ENCODE measurements at regions not wholly inside any gene's neighbourhood (a gene's known extent, or its start where the extent isn't known, plus 50 kb on each side); places are given as distances from the start of the nearest gene placed in this dataset.

DNA sequence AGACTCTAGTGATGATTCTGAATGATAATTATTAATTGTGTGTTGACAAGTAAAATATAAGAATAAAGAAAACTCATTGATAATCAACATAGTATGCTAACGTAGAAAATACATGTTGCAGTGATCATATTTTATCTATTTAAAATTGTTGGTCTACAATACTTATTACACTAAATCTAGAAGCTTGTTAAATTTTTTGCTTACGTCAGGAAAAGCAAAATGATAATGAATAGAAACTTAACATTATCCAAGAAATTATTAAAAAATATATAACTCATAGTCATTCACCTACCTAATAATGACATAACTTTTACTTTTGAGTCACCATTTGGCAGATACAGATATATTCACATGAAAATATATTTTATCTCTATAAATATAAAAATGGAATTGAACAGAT lies 984.1 kb downstream of the PLOD2 start:
- ATAC-seq (ENCODE audit: insufficient number of reproducible peaks, low FRiP score, low read depth) = no peak
- TF ChIP-seq CTCF (IDR thresholded peaks at IDR 0.05) = no peak

GRCh38 chr3:145177828-145178227 lies 983.2 kb downstream of the PLOD2 start:
- TF ChIP-seq CTCF (IDR thresholded peaks at IDR 0.05) = no peak
- Histone ChIP-seq H3K36me3 (no peaks in the 10 kb centered on the region), H3K27ac (no peak overlapping the region), H3K4me3 (no peak overlapping the region), H3K9me3 (no peaks in the 10 kb centered on the region), H3K4me1 (ENCODE audit: control insufficient read depth in 1 of 2, low read depth in 2 of 2) (peaks cover 0 to 6% of the 10 kb centered on the region in 2 donors), H3K27me3 (replicated peaks; ENCODE audit: insufficient read depth) (no peaks in the 10 kb centered on the region)
- DNase-seq (ENCODE audit: low spot score) = no peak
- ATAC-seq (ENCODE audit: insufficient number of reproducible peaks, low FRiP score, low read depth) = no peak

More for the DNA sequence above, 984.1 kb downstream of the PLOD2 start:
- H3K4me1 ChIP-seq (ENCODE audit: control insufficient read depth in 1 of 2, low read depth in 2 of 2) = peaks cover 0 to 6% of the 10 kb centered on the region in 2 donors
- no peaks in the 10 kb centered on the region for H3K36me3 ChIP-seq
- no peak for DNase-seq (ENCODE audit: low spot score)
- H3K27ac ChIP-seq = no peak overlapping the region
- H3K27me3 ChIP-seq (replicated peaks; ENCODE audit: insufficient read depth) = no peaks in the 10 kb centered on the region
- H3K4me3 ChIP-seq = no peak overlapping the region
- no peaks in the 10 kb centered on the region for H3K9me3 ChIP-seq

- Histone ChIP-seq H3K9me3 (no peaks in the 10 kb centered on the region), H3K36me3 (no peaks in the 10 kb centered on the region), H3K27ac (no peak overlapping the region), H3K27me3 (replicated peaks; ENCODE audit: insufficient read depth) (no peaks in the 10 kb centered on the region), H3K4me1 (ENCODE audit: control insufficient read depth in 1 of 2, low read depth in 2 of 2) (peaks cover 0 to 6% of the 10 kb centered on the region in 2 donors), H3K4me3 (peak overlapping the region; percentile 44)
- TF ChIP-seq CTCF (IDR thresholded peaks at IDR 0.05) = no peak
- DNase-seq (ENCODE audit: low spot score) (no peak), ATAC-seq (ENCODE audit: insufficient number of reproducible peaks, low FRiP score, low read depth) (no peak)
These were observed 978.6 kb downstream of the PLOD2 start for GRCh38 chr3:145182196-145182911.

GRCh38 chr3:145183261-145183660 lies 977.7 kb downstream of the PLOD2 start:
- H3K4me3 ChIP-seq = no peak overlapping the region
- DNase-seq (ENCODE audit: low spot score) (no peak), ATAC-seq (ENCODE audit: insufficient number of reproducible peaks, low FRiP score, low read depth) (no peak)
- no peaks in the 10 kb centered on the region for H3K9me3 ChIP-seq
- TF ChIP-seq CTCF (IDR thresholded peaks at IDR 0.05) = no peak
- H3K27ac ChIP-seq = no peak overlapping the region
- peaks cover 0 to 6% of the 10 kb centered on the region in 2 donors for H3K4me1 ChIP-seq (ENCODE audit: control insufficient read depth in 1 of 2, low read depth in 2 of 2)
- no peaks in the 10 kb centered on the region for H3K27me3 ChIP-seq (replicated peaks; ENCODE audit: insufficient read depth)
- no peaks in the 10 kb centered on the region for H3K36me3 ChIP-seq

GRCh38 chr3:145188079-145188770 lies 972.8 kb downstream of the PLOD2 start:
- Histone ChIP-seq H3K4me1 (ENCODE audit: control insufficient read depth in 1 of 2, low read depth in 2 of 2) (no peaks in the 10 kb centered on the region), H3K4me3 (no peak overlapping the region), H3K27me3 (replicated peaks; ENCODE audit: insufficient read depth) (no peaks in the 10 kb centered on the region), H3K27ac (no peak overlapping the region), H3K36me3 (no peaks in the 10 kb centered on the region), H3K9me3 (no peaks in the 10 kb centered on the region)
- ATAC-seq (ENCODE audit: insufficient number of reproducible peaks, low FRiP score, low read depth) = no peak
- TF ChIP-seq CTCF (IDR thresholded peaks at IDR 0.05) = no peak
- no peak for DNase-seq (ENCODE audit: low spot score)
